Thyroid gland (tissue), 4 donors: ENCODE measurements at regions not wholly inside any gene's neighbourhood (a gene's known extent, or its start where the extent isn't known, plus 50 kb on each side); places are given as distances from the start of the nearest gene placed in this dataset.

ENCODE experiments used
- DNase-seq, 2 donors: peaks; one replicate each; pipeline ENCODE4 v3.0.0-alpha.2; 2019
- H3K27ac ChIP-seq, 3 donors: fragments of 200-600 bp; sonication (generic); 1 replicate in 2 of 3; 2 replicates in 1 of 3; pipeline ENCODE4 v1.5.1; 2016 to 2019; ENCODE audit warnings: mild to moderate bottlenecking in 1 of 3, moderate library complexity in 1 of 3
- H3K27me3 ChIP-seq: fragments of 200-600 bp; sonication (generic); one replicate; pipeline ENCODE4 v1.5.1; 2019
- H3K36me3 ChIP-seq, 2 donors: fragments of 200-600 bp; sonication (generic); one replicate each; pipeline ENCODE4 v1.5.1; 2016 to 2019
- H3K4me1 ChIP-seq, 2 donors: fragments of 200-600 bp; sonication (generic); one replicate each; pipeline ENCODE4 v1.5.1; 2017 to 2019
- H3K4me3 ChIP-seq, 3 donors: fragments of 200-600 bp; sonication (generic); replicated peaks in 1 of 3; 1 replicate in 2 of 3; 2 replicates in 1 of 3; pipeline ENCODE4 v1.5.1; 2016; ENCODE audit warnings: mild to moderate bottlenecking in 1 of 3
- H3K9me3 ChIP-seq: fragments of 200-600 bp; sonication (generic); one replicate; pipeline ENCODE4 v1.5.1; 2017
- CTCF ChIP-seq, 6 experiments: fragments of 200-600 bp in 3 of 6; fragments of 450-650 bp in 3 of 6; sonication (generic) in 3 of 6; IDR thresholded peaks; one replicate each; pipeline ENCODE4 v1.5.1; 2016 to 2019; ENCODE audit warnings: antibody characterized with exemption in 6 of 6, mild to moderate bottlenecking in 2 of 6, inconsistent platforms in 1 of 6, moderate library complexity in 1 of 6
- POLR2A ChIP-seq, 2 donors: fragments of 450-650 bp; IDR thresholded peaks; one replicate each; pipeline ENCODE4 v1.6.1; 2017; ENCODE audit warnings: antibody characterized with exemption in 2 of 2, mild to moderate bottlenecking in 2 of 2, moderate library complexity in 1 of 2
- WGBS, 2 donors: methylation state at CpG; one replicate each; pipeline ENCODE4 v1.1.5; 2017; 5-methylcytosine and 5-hydroxymethylcytosine counted together
- intact Hi-C: fragments of 100-400 bp; cut with DNase I; formaldehyde crosslinking; loops from one replicate; pipeline ENCODE4 v1.15.1; 2023

DNA sequence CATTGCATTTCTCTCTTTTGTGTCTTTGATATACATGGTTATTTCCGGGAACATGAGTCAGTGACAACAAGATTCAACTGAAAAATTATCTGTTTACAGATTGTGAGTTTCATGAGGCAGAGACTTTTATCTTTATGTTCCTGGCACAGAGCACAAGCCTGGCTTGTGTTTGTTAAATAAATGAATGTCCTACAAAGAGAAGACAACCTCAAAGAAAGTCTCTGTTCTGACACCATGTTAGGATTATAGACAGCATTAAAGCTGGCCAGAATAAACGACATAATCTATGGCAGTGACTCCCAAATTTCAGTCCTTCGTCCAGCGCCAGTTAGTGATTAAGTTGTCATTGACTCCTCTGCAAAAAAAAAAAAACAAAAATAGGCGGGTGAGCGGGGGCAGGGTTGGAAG lies 97.4 kb upstream of the DNAJC10 start:
- Histone ChIP-seq H3K27me3 (no peaks in the 10 kb centered on the region), H3K27ac (no peak overlapping the region), H3K36me3 (no peaks in the 10 kb centered on the region), H3K4me3 (no peak overlapping the region), H3K9me3 (no peaks in the 10 kb centered on the region), H3K4me1 (peaks cover 16 to 24% of the 10 kb centered on the region in 2 donors)
- TF ChIP-seq POLR2A (IDR thresholded peaks at IDR 0.05), result no peak
- no peak for TF ChIP-seq CTCF (IDR thresholded peaks at IDR 0.05)
- 81 to 88% methylated on average over 6 of the region's 6 CpGs for WGBS, 2 donors
- no peak for DNase-seq
- intact Hi-C loops, result no loop called here

GRCh38 chr2:182619276-182619675 lies 96.8 kb upstream of the DNAJC10 start:
- WGBS, 2 donors, result 91 to 96% methylated on average over 2 of the region's 2 CpGs
- Histone ChIP-seq H3K27me3 (no peaks in the 10 kb centered on the region), H3K9me3 (no peaks in the 10 kb centered on the region), H3K27ac (no peak overlapping the region), H3K36me3 (no peaks in the 10 kb centered on the region), H3K4me1 (peaks cover 16 to 24% of the 10 kb centered on the region in 2 donors), H3K4me3 (no peak overlapping the region)
- intact Hi-C loops, result no loop called here
- DNase-seq, result no peak
- no peak for TF ChIP-seq POLR2A (IDR thresholded peaks at IDR 0.05)
- TF ChIP-seq CTCF (IDR thresholded peaks at IDR 0.05), result no peak

- Histone ChIP-seq H3K27me3 (no peaks in the 10 kb centered on the region), H3K27ac (no peak overlapping the region), H3K36me3 (no peaks in the 10 kb centered on the region), H3K4me1 (peaks cover 16 to 29% of the 10 kb centered on the region in 2 donors), H3K4me3 (no peak overlapping the region), H3K9me3 (no peaks in the 10 kb centered on the region)
- TF ChIP-seq CTCF (IDR thresholded peaks at IDR 0.05), result no peak
- no peak for TF ChIP-seq POLR2A (IDR thresholded peaks at IDR 0.05)
- 84 to 87% methylated on average over 1 of the region's 1 CpG for WGBS, 2 donors
- no peak for DNase-seq
- intact Hi-C loops, result no loop called here
These were observed 94.9 kb upstream of the DNAJC10 start for GRCh38 chr2:182621191-182621590.

DNA sequence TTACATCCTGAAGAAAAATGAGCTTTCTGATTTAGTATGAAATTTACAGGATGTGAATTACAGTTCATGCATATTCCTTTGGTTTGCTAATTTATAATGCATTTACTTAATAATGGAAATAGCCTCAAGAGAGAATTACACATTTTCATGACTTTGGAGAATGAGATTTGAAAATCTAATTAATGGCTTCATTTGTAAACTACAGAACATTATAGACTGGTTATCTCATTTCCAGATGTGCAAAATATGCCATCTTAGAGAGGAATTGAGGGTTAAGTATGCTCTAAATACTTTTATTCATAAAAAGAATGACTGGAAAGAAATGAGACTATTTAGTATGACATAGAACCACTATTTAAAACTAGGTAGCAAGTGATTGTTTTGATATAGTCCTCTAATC lies 94.2 kb upstream of the DNAJC10 start:
- H3K36me3 ChIP-seq, result no peaks in the 10 kb centered on the region
- peak overlapping the region in 1 of 3 donors; percentile 66 for H3K27ac ChIP-seq
- no peak for DNase-seq
- no peaks in the 10 kb centered on the region for H3K9me3 ChIP-seq
- no peaks in the 10 kb centered on the region for H3K27me3 ChIP-seq
- TF ChIP-seq POLR2A (IDR thresholded peaks at IDR 0.05), result no peak
- no peak for TF ChIP-seq CTCF (IDR thresholded peaks at IDR 0.05)
- intact Hi-C loops, result no loop called here
- peaks cover 16 to 24% of the 10 kb centered on the region in 2 donors for H3K4me1 ChIP-seq
- no peak overlapping the region for H3K4me3 ChIP-seq

DNA sequence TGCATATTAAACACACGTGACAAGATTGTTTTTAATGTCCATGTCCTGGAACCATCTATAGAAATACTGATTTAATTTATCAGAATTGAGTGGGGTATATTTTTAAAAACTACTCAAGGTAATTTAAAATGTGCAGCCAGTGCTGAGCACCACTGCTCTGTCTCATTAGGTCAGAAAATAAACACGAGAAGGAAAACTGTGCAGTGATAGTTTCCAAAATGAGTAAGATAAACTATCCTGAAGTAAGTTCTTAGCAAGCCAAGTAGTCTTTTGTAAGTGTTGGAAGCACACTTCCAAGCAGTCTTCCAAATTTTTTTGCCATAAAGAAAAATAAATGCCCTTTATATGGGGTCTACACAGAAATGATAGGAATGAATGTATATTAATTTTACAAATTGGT lies 93.8 kb upstream of the DNAJC10 start:
- H3K27ac ChIP-seq, result peak overlapping the region in 1 of 3 donors; percentile 66
- WGBS, 2 donors, result 35 to 39% methylated on average over 2 of the region's 2 CpGs
- H3K4me3 ChIP-seq, result no peak overlapping the region
- no peaks in the 10 kb centered on the region for H3K9me3 ChIP-seq
- no peak for DNase-seq
- H3K27me3 ChIP-seq, result no peaks in the 10 kb centered on the region
- TF ChIP-seq CTCF (IDR thresholded peaks at IDR 0.05) (no peak), POLR2A (IDR thresholded peaks at IDR 0.05) (no peak)
- intact Hi-C loops, result no loop called here
- no peaks in the 10 kb centered on the region for H3K36me3 ChIP-seq
- peaks cover 16 to 20% of the 10 kb centered on the region in 2 donors for H3K4me1 ChIP-seq
